ENCODE measurements at regions not wholly inside any gene's neighbourhood (a gene's known extent, or its start where the extent isn't known, plus 50 kb on each side); places are given as distances from the start of the nearest gene placed in this dataset.

DNA sequence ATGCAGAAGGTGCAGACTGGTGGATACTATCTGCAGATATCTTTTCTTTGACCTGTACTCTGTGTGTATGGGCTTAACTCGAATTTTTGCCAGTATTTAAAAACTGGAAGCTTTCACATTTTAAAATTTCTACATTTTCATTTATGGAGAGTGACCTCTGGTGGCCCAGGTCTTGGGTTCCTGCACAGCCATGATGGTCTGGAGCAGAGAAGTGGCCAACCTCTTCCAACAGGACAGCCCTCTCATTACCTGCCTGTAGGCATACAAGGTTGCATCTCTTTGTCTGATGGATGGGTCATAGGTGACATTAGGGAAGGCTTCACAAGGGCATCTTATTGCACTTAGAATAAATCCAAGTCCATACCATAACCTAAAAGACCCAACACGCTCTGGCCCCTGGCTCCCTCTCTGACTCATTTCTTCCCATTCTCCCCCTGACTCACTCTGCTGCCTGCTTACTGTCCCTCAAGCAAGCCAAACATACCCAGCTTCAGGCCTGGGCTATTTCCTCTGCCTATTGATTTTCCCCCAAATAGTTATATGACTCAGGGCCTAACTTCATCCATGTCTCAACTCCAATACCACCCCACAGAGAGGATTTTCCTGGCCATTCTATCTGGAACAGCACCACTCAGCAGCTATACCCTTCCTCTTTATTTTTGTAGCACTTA, 113.3 kb upstream of the SLC1A3 start:
- TF ChIP-seq CTCF (IDR thresholded peaks at IDR 0.05) = no peak
- no peak for TF ChIP-seq IRF2 (CRISPR knock-in tag; IDR thresholded peaks at IDR 0.05; ENCODE audit: borderline replicate concordance, low read depth)
- TF ChIP-seq, protein P1, sequence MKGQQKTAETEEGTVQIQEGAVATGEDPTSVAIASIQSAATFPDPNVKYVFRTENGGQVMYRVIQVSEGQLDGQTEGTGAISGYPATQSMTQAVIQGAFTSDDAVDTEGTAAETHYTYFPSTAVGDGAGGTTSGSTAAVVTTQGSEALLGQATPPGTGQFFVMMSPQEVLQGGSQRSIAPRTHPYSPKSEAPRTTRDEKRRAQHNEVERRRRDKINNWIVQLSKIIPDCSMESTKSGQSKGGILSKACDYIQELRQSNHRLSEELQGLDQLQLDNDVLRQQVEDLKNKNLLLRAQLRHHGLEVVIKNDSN (CRISPR knock-in tag; IDR thresholded peaks at IDR 0.05) = no peak
- TF ChIP-seq FOXJ3 (CRISPR knock-in tag; IDR thresholded peaks at IDR 0.05; ENCODE audit: borderline replicate concordance) = no peak
- TF ChIP-seq FOXP1 (CRISPR knock-in tag; IDR thresholded peaks at IDR 0.05; ENCODE audit: borderline replicate concordance) = no peak
- TF ChIP-seq, protein P2, sequence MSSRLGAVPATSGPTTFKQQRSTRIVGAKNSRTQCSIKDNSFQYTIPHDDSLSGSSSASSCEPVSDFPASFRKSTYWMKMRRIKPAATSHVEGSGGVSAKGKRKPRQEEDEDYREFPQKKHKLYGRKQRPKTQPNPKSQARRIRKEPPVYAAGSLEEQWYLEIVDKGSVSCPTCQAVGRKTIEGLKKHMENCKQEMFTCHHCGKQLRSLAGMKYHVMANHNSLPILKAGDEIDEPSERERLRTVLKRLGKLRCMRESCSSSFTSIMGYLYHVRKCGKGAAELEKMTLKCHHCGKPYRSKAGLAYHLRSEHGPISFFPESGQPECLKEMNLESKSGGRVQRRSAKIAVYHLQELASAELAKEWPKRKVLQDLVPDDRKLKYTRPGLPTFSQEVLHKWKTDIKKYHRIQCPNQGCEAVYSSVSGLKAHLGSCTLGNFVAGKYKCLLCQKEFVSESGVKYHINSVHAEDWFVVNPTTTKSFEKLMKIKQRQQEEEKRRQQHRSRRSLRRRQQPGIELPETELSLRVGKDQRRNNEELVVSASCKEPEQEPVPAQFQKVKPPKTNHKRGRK (CRISPR knock-in tag; IDR thresholded peaks at IDR 0.05; ENCODE audit: borderline replicate concordance) = no peak
- no peak for TF ChIP-seq JUN (CRISPR knock-in tag; IDR thresholded peaks at IDR 0.05)
- TF ChIP-seq FOXP4 (CRISPR knock-in tag; IDR thresholded peaks at IDR 0.05) = no peak
- TF ChIP-seq ZNF263 (CRISPR knock-in tag; IDR thresholded peaks at IDR 0.05; ENCODE audit: low read depth) = no peak
